GM23338 (cell line): ENCODE measurements at regions not wholly inside any gene's neighbourhood (a gene's known extent, or its start where the extent isn't known, plus 50 kb on each side); places are given as distances from the start of the nearest gene placed in this dataset.

ENCODE experiments used
- CREB1 ChIP-seq: fragments of 250-450 bp; sonication (Bioruptor Pico); IDR thresholded peaks from 2 replicates; pipeline ENCODE4 v1.5.0; 2020; ENCODE audit warnings: low read depth, mild to moderate bottlenecking, moderate library complexity
- EZH2 ChIP-seq: fragments of 200-600 bp; sonication (generic); IDR thresholded peaks from one replicate; pipeline ENCODE4 v1.8.0; 2017; ENCODE audit warnings: antibody characterized with exemption, mild to moderate bottlenecking, low read depth; ENCODE audit not compliant: unreplicated experiment
- EZH2phosphoT487 ChIP-seq: fragments of 200-600 bp; sonication (generic); IDR thresholded peaks from one replicate; pipeline ENCODE4 v1.8.1; 2018; ENCODE audit warnings: antibody characterized with exemption; ENCODE audit not compliant: unreplicated experiment
- JUNB ChIP-seq: IDR thresholded peaks from one replicate; pipeline ENCODE4 v1.6.1; 2016; ENCODE audit warnings: antibody characterized with exemption; ENCODE audit not compliant: unreplicated experiment
- POLR2AphosphoS5 ChIP-seq: IDR thresholded peaks from 2 replicates; pipeline ENCODE4 v1.6.1; 2016; ENCODE audit warnings: antibody characterized with exemption, low read depth
- TF ChIP-seq, protein P1 (sequence below), 2 experiments: fragments of 200-600 bp in 1 of 2; sonication (generic) in 1 of 2; conservative IDR thresholded peaks; 2 replicates each; pipeline versions ENCODE4 v1.5.1 to v1.6.1; 2016 to 2017; ENCODE audit warnings: antibody characterized with exemption in 2 of 2, low read depth in 2 of 2, mild to moderate bottlenecking in 2 of 2, moderate library complexity in 1 of 2
- TF ChIP-seq, protein P2 (sequence below): IDR thresholded peaks from 2 replicates; pipeline ENCODE4 v1.6.1; 2016; ENCODE audit warnings: antibody characterized with exemption

DNA sequence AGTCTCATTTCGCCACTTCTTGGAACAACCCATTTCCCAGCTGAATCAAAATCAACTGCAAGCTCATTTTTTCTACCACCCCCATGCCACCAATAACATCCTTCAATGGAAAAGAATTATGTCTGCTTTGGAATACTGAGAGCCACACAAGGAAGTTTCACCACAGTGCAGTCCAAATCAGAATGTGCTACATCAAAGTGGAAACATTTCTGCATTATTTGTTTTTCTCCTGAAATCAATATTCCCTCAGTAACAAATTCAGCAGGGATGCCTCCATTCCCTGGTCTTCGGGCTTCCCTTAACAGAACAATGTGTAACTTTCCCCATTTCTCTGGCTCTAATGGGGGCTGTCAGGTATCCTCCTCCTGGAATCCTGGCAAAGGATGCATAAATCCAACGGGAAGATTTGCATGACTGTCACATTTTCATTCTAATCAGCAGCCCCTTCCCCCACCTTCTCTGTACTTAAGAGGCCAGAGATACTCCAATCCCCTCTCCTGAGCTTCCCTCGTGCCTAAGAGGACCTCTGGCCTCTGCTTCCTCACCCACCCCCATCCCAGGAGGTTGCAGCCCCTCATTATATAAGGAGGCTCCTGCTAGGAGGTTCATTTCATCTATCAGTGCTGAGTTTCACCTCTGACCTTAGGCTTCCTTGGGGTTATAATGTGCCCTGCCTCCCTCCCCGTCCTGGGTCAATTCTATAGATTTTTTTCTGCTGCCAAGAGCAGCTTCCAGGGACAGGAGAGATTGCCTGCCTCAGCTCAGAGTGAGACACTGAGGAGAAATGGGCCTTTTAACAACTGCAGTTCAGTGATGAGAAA is 201.1 kb downstream of the OMA1 start:
- TF ChIP-seq, protein P1, sequence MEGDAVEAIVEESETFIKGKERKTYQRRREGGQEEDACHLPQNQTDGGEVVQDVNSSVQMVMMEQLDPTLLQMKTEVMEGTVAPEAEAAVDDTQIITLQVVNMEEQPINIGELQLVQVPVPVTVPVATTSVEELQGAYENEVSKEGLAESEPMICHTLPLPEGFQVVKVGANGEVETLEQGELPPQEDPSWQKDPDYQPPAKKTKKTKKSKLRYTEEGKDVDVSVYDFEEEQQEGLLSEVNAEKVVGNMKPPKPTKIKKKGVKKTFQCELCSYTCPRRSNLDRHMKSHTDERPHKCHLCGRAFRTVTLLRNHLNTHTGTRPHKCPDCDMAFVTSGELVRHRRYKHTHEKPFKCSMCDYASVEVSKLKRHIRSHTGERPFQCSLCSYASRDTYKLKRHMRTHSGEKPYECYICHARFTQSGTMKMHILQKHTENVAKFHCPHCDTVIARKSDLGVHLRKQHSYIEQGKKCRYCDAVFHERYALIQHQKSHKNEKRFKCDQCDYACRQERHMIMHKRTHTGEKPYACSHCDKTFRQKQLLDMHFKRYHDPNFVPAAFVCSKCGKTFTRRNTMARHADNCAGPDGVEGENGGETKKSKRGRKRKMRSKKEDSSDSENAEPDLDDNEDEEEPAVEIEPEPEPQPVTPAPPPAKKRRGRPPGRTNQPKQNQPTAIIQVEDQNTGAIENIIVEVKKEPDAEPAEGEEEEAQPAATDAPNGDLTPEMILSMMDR (conservative IDR thresholded peaks at IDR 0.05; ENCODE audit: low read depth in 2 of 2) = no peak
- TF ChIP-seq, protein P2, sequence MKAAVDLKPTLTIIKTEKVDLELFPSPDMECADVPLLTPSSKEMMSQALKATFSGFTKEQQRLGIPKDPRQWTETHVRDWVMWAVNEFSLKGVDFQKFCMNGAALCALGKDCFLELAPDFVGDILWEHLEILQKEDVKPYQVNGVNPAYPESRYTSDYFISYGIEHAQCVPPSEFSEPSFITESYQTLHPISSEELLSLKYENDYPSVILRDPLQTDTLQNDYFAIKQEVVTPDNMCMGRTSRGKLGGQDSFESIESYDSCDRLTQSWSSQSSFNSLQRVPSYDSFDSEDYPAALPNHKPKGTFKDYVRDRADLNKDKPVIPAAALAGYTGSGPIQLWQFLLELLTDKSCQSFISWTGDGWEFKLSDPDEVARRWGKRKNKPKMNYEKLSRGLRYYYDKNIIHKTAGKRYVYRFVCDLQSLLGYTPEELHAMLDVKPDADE = no peak
- no peak for TF ChIP-seq CREB1
- TF ChIP-seq JUNB = no peak
- TF ChIP-seq POLR2AphosphoS5 = no peak
- TF ChIP-seq EZH2phosphoT487 = no peak
- no peak for TF ChIP-seq EZH2
